Right lobe of liver (tissue), 4 donors: ENCODE measurements at regions not wholly inside any gene's neighbourhood (a gene's known extent, or its start where the extent isn't known, plus 50 kb on each side); places are given as distances from the start of the nearest gene placed in this dataset.

Experiments used
- POLR2A ChIP-seq: fragments of 450-650 bp; IDR thresholded peaks from one replicate; pipeline ENCODE4 v1.6.1; 2017; ENCODE audit warnings: antibody characterized with exemption, mild to moderate bottlenecking
- TF ChIP-seq, protein P1 (sequence below), 4 donors: fragments of 200-600 bp in 3 of 4; fragments of 450-650 bp in 1 of 4; IDR thresholded peaks; one replicate each; pipeline versions ENCODE4 v1.5.1 to v1.8.0; 2016 to 2022; ENCODE audit warnings: antibody characterized with exemption in 4 of 4, mild to moderate bottlenecking in 2 of 4
- donor health status: DM: no; HTN: no; CAD: no.
- donor health status: DM: no; HTN: no; CAD: no.
- donor health status: DM: no; HTN: yes; CAD: no.

DNA sequence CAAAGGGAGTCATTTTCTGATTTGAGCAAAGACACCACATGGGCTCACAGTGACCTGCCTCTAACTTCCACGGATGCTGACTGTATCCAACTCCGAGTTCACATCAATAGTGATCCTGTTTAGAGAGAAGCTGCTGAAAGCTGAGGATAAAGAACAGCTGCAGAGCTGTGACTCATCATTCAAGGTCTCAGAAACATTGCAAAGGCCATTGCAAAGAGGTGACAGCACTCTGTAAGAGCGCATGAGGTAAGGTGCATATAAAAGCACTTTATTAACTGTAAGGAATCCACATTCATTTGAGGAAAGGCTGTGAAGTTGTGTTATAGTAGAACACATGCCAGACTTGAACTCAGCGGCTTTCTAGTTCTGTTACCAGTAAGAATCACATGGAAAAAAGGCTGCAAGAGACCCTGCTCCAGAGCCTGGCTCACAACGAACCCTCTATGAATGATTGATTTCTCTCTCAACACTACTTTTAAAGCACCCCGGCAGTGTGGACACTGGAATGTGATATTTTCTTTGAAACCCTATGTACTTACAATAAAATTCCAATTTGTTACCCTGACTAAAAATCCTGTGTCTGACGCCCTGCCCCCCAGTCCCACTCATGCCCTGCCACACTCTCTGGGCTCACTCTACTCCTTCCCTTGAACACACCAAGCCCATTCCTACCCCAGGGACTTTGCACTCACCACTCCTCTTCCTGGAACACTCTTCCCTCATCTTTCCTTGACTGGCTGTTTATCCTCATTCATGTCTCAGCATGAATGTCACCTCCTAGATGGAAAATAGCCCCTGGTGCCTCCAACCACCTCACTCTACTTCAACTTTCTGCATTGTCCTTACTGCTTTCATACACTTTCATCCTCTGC is 111.2 kb downstream of the LSM3 start:
- TF ChIP-seq, protein P1, sequence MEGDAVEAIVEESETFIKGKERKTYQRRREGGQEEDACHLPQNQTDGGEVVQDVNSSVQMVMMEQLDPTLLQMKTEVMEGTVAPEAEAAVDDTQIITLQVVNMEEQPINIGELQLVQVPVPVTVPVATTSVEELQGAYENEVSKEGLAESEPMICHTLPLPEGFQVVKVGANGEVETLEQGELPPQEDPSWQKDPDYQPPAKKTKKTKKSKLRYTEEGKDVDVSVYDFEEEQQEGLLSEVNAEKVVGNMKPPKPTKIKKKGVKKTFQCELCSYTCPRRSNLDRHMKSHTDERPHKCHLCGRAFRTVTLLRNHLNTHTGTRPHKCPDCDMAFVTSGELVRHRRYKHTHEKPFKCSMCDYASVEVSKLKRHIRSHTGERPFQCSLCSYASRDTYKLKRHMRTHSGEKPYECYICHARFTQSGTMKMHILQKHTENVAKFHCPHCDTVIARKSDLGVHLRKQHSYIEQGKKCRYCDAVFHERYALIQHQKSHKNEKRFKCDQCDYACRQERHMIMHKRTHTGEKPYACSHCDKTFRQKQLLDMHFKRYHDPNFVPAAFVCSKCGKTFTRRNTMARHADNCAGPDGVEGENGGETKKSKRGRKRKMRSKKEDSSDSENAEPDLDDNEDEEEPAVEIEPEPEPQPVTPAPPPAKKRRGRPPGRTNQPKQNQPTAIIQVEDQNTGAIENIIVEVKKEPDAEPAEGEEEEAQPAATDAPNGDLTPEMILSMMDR (IDR thresholded peaks at IDR 0.05): no peak
- TF ChIP-seq POLR2A: no peak
